WI38 (cell line): ENCODE measurements at regions not wholly inside any gene's neighbourhood (a gene's known extent, or its start where the extent isn't known, plus 50 kb on each side); places are given as distances from the start of the nearest gene placed in this dataset.

ENCODE experiments used
- H3K4me3 ChIP-seq: 2 replicates; pipeline ENCODE4 v1.5.1; 2011; ENCODE audit warnings: low read depth, mild to moderate bottlenecking, control low read depth, low read length
- CTCF ChIP-seq: IDR thresholded peaks from 2 replicates; pipeline ENCODE4 v1.5.1; 2012; ENCODE audit warnings: low read depth, mild to moderate bottlenecking, control low read depth, low read length

- H3K4me3 ChIP-seq, result no peak overlapping the region
- TF ChIP-seq CTCF, result no peak
Measured at GRCh38 chr4:156336511-156336910, 382.8 kb upstream of the CTSO start.

GRCh38 chr4:156335721-156336120 is 382.1 kb upstream of the CTSO start:
- TF ChIP-seq CTCF, result no peak
- no peak overlapping the region for H3K4me3 ChIP-seq

- no peak for TF ChIP-seq CTCF
- no peak overlapping the region for H3K4me3 ChIP-seq
Measured at GRCh38 chr4:156330436-156331031, 376.9 kb upstream of the CTSO start.

GRCh38 chr4:156329779-156330178 is 376.1 kb upstream of the CTSO start:
- no peak for TF ChIP-seq CTCF
- no peak overlapping the region for H3K4me3 ChIP-seq

GRCh38 chr4:156328882-156329281 is 375.2 kb upstream of the CTSO start:
- no peak overlapping the region for H3K4me3 ChIP-seq
- no peak for TF ChIP-seq CTCF

GRCh38 chr4:156326246-156326645 is 372.6 kb upstream of the CTSO start:
- no peak overlapping the region for H3K4me3 ChIP-seq
- no peak for TF ChIP-seq CTCF

GRCh38 chr4:156322592-156322991 is 368.9 kb upstream of the CTSO start:
- no peak for TF ChIP-seq CTCF
- H3K4me3 ChIP-seq, result no peak overlapping the region
